ENCODE measurements at regions not wholly inside any gene's neighbourhood (a gene's known extent, or its start where the extent isn't known, plus 50 kb on each side); places are given as distances from the start of the nearest gene placed in this dataset.
A peak's percentile ranks its signal among the peaks of the same experiment; 100 is the strongest.

DNA sequence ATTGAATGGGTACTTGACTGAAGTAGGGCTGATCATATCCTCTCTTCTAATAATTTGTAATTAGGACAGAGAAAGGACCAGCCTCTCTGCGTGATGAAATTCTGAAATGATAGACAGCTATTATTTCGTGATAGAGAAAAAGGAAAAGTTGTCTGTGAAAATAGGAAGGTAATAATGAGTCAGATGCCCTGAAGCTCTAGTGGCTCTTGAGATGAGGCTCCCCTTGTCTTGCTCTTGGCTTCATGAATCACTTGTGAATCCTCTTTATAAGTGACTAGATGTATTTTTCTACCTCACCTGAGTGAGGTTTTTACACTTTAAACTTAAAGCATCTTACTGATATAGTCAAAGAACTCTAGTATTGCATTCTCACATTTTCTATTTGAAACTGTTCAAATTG is 888.9 kb downstream of the PCDH18 start:
- DNase-seq: peak; percentile 3

DNA sequence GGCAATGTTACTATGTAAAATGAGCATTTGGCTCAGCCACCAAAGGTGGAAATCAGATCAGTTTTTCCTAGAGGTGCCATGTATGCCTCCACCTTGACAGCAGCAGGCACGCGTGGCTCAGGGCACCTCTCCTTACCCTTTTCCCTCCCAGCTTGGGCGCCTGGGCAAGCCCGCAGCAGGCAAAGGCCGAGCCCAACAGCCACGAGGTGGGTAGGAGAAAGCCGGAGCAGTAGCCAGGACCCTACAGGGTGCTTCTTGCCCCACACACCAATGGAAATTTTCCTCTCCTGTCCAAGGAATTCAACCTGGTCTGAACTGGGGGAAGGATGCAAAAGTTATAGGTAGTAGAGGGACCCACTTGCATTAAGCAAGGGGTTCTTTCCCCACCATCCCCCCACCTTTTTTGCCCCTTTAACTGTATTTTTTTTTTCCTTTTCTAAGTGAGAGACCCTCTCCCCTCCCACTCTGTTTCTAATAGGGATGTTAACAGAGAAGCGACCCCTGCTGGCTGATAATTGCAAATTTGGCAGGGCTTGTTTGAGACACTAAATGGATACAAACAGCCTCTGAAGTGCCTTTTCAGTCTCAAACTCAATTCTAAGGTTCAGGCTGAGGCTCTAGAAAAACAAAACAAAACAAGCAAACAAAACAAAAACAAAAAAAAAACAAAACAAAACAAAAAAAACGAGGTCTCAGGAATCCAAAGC is 895.1 kb downstream of the PCDH18 start:
- no peak for DNase-seq

DNA sequence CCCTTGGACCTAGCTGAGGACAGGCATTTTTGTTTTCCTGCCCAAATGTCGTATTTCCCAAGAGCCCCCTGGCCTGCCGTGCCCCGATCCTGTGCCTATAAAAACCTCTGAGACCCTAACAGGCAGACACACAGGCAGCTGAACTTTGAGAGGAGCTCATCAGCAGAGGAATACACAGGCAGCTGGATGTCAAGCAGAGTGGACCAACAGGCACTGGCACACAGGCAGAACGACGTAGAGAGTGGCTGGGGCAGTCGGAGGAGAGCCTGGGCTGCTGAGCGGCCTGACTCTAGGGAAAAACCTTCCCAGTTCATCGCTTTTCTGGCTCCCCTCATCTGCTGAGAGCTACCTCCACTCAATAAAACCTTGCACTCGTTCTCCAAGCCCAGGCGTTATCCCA is 896.1 kb downstream of the PCDH18 start:
- no peak for DNase-seq

DNA sequence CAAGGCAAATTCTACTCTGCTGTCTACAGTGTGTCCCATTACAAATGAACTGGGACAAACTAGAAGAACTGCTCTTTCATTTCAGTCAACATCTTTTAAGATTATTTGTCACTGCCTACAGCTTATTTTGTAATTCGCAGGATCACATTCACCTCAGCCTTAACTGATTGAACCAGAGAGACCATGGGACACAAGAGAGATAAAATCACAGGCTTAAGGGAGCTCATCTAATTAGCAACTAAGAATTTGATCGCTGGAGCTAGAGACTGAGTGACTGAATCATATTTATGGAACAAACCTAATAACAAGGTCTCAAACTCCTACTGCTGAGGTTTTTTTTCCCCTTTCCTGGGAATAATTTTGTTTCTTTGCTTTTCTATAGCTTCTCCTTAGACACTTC is 898.2 kb downstream of the PCDH18 start:
- DNase-seq: no peak

DNA sequence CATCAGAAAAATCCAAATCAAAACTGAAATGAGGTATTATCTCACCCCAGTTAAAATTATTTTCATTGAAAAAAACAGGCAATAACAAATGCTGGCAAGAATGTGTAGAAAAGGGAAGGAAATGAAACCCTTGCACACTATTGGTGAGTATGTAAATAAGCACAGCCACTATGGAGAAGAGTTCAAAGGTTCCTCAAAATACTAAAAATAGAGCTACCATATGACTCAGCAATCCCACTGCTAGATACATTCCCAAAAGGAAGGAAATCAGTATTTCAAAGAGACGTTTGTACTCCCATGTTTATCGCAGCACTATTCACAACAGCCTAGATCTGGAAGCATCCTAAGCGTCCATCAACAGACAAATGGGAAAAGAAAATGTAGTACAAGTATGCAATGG is 932.4 kb downstream of the PCDH18 start:
- no peak for DNase-seq

DNA sequence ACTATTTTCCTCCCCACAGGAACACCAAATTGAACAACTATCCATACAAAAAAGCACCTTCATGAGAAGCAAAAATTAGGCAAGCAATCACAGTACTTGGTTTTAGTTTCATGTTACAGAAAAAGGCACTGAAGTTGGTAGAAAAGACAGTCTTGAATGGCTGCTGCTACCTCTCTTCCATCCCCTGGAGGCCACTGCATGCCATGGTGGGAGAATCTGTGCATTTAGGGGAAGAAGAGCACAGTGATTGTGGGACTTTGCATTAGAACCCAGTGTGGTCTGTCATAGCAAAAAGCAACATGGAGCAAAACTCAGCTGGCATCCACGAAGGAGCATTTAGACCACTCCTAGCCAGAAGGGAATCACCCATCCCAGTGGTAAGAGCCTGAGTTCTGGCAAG is 941.9 kb downstream of the PCDH18 start:
- no peak for DNase-seq

DNA sequence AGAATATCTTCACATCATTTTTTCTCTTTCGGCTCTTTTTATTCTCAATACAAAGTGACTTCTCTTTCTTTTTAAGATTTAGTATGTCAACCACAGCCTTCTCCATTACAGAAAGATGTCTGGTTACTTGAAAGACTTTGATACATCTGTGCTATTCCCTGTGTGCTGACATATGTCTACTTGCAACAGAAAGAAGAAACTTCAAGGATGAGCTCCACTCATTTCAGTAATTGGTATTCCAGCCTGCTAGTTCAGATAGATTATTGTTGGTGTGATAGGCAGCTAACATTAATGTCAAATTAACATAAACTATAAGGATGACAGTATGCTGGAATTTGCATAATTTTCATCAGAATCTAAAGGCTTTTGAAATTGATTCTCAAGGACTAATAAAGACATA is 948.7 kb downstream of the PCDH18 start:
- DNase-seq: no peak

DNA sequence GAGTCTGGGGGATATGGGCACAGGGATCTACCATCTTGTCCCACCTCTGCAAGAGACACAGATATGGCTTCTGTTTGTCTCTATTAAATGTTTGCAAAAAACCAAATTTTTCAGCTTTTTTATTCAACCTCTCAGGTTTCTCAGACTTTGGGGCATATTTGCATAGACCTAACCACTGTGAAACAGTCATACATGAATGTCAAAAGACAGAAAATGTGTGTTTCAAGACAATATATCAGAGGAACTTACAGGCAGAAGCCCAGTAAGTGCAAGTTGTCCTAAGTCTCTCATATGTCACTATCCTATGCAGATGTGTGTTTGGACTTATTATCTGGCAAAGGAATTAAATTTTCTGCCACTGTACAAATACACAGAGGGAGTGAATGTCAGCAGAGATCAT is 951.2 kb downstream of the PCDH18 start:
- DNase-seq: no peak

DNA sequence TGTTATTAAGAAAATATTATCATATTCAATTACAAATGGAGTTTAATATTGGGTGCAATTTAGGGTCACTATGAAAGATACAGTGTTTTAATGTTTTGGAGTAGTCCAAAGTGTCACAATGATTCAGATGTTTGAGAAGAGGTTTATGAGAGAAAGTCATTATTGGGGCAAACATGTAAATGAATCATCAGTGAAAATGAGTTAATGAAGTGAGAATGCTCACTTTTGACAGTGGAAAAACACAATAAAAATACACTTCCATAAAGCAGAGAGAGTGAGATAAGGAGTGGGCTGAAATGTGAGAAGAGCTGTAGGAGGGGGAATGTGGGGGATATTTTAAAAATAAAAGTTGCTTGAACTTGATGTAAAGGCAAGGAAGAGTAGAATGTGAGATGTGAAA is 957.1 kb downstream of the PCDH18 start:
- DNase-seq: no peak

DNA sequence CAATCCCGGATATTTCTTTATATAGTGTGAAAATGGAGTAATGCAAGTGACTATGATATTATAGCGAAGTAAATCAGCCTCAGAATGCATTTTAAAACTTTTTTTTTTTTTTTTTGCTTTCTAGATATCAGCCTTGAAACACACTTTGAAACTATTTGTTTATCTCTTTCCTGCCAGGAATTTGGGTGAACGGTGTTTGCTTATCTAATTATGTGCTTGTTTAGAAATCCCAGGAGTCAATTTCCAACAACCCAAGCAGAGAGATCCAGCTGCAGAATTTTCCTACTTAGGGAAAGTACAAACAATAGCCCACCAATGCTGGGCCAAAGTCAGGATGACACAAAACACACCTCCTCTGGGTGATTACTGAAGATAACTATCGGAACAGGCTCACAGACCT is 958.8 kb downstream of the PCDH18 start:
- DNase-seq: no peak

DNA sequence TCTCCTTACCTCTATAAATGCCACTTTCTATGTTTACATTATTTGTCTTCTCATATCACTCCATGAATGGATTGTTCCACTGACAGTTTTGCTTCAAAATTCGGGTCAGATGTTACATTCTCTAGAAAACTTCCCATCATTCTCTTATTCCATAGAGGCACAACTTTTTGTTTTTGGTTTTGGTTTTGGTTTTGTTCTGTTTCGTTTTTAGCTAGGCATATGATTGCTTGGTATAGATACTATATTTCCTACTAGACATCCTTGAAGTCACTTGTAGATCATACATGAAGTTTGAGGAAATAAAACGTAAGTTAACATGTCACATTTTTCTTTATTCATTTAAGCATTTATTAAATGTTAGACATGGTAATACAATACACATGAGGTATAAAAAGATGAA is 961.0 kb downstream of the PCDH18 start:
- DNase-seq: no peak

DNA sequence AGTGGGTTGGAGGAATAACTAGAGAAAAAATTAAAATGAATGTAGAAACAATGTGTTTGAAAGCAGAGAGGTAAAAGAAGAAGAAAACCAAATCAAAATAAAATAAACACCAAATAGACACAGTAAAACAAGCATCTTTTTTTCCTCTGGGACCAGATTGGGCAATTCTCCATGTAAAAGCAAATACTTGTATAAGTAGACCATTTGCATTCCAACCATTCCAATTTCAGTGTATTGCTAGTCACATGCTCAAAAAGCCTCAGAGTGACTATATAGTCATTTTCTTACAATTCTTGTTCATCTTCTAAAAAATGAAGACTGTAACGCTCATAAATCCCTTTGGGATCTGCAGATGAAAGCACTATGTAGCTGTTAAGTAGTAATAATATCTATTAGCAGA is 969.5 kb downstream of the PCDH18 start:
- DNase-seq: no peak

DNA sequence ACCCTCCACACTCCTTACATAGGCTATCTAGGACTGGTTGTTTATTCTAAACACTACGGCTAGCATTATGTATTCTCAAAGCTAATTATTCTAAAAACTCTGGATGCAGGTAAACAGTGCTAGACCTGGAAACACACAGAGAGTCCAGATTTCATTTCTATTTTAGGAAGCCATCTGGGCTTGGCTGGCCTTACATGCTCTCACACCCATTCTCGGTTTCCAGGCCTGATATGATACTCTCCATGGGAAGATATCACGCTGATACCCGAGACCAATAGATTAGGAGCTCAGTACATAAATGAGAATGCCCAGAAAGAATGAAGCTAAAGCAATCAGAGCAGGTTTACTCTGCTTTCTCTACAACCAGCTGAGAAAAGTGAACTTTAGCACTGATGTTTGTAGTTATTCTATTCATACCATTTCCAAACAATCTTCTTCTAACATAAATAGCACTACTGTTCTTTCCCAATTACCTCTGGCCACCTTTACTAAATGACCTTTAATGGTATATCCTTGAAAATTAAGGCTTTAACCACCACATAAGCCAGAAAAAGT is 973.3 kb downstream of the PCDH18 start:
- DNase-seq: no peak

DNA sequence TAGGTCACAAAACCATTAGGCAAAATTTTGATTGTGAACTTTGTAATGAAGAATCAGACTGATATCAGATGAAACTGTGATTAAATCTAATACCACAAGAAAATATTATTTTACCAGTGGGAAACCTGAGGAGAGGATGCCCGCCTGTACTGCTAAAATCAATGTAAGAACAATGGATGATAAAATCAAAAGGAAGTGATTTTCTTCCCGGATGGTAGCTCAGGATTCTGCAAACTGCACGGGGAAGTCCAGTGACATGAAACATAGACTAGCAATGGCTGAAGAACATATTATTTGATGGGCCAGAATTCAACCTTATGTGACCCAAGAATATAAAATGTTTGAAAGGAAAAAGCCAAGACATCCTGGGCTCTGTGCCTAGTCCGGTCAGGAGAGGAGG is 974.9 kb downstream of the PCDH18 start:
- DNase-seq: no peak

DNA sequence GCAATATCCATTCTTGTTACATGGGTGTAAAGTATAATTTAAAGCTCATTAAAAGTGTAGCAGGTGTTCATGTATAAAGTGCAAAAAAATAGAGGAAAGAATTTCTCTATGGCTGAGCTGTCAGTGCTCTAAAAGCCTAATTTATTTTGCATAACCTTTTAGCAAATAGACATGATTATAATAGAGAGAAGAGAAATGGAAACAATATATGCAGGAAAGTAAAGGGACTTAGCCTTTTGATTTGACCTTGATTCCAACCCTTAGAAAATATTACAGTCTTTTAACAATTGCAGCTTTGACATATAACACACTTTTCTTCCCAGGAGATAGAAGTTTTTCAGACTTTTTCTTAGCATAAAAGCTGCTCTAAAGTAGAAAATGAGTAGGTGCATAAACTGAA is 978.3 kb downstream of the PCDH18 start:
- DNase-seq: no peak

DNA sequence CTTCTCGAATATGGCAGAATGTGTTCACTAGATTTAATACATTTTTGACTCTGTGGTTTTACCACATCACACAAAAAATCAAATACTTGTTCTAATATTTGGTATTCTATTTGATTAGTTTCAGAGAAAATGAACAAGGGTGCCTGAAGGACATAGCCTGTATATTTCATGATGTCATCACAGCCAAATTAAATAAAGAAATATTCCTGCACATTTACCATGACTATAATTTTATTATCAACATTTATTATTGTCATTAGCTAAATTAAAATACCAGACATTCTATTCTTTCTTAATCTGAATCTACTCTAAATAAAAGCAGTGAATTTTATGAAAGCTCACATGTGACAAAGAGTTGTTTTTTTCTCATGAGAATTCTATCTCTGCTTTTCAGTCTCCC is 980.5 kb downstream of the PCDH18 start:
- no peak for DNase-seq

DNA sequence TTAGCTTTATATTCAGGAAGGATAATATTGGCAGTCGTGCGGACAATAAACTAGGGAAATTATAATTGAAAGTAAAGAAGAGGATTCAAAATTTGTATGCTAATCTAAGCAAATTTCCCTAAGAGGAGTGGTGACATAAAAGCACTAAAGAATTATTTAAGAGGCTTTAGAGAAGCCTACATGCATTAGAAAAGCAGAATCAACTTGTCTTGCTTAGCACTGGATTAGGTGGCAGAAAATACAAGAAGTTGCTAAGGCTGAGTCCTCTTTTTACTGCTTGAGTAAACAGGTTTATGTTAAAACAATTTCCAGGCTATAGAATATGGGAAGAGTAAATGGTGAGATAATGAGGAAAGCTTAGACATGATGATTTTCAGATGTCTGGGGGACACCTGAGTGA is 991.5 kb downstream of the PCDH18 start:
- no peak for DNase-seq

DNA sequence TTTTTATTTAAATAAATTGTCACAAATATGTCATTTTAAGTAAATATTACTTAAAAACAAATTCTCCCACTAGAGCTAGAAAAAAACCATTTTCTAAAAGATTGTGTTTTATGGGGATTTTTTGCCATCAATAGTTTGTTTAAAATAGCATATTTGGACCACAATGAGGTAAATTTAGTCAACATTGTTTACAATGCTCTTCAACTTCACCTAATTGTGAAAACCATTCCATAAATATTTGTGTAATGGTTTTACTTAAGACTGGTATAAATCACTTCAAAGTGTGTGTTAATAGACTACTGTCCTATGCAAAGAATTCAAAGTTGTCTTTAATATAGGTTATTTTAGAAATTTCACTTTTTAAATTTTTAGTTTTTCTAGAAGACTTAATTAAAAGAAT is 1004.2 kb downstream of the PCDH18 start:
- no peak for DNase-seq

DNA sequence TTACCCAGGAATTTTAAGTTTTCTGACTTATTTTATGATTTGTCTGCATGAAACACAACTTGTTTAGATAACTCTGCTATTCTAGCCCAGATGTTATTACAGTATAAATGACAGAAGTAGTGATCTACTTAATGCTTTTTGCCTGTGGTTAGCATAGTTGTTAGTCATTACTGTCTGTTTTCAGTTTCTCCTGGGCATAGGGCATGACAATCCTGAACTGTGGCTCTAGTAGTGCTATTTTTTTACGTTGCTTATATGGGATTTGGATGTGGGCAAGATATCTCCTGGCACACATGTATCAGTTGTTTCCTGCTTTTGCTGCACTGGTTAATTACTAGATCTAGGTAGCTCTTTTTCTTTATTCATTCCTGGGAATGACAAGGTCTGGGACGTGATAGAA is 1005.8 kb downstream of the PCDH18 start:
- no peak for DNase-seq

DNA sequence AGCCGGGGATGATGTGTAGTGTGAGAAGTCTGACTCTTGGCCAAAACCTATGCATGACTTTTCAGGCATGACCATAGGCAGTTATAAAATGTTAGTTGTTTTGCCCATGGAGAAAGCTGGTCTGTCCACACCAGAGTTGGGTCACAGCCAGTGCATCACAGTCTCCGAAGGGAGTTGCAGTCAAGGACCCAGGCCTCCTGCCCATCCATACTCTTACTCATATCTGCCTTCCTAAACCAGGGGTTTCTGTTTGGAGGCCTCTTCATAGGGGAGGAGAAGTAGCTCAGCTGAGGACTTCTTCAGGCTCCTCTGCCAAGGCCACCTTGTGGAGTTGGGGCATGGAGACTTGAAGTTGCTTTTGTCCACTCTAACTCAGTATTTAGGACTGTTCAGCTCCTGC is 1008.3 kb downstream of the PCDH18 start:
- no peak for DNase-seq

DNA sequence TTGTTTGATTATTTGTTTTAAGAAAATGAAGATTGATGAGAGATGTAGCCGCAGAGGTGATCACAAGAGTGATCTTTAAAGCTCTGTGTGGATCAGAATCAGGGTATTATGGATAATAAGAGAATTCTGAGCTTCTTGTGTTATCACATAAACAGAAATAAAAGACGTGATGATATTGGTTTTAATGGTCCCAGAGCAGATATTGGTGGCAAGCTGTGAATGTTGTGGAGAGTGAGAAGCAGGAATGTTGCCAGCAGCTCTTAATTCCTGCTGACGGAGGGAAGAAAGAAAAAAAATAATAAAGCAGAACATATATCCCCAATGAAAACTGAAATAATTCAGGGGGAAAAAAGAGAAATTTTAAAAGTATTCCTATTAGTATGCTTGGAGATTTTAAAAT is 1015.9 kb downstream of the PCDH18 start:
- DNase-seq: no peak

DNA sequence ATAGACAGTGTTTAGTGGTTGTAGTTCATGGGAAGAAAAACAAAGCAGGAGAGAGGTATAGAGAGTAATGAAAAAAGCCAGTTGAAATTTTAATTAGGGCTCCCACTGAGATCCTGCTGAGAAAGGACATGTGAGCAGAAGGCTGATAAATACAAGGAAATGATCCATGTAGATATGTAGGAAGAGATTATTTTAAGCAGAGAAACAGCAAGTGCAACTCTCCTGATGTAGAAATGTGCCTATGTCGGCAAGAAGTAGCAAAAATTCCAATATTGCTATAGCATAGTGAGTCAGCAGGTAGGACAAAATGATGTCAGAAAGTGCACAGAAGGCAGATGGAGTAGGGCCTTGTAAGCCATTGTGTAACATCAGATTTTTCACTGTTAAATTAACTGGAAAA is 1027.3 kb downstream of the PCDH18 start:
- no peak for DNase-seq

DNA sequence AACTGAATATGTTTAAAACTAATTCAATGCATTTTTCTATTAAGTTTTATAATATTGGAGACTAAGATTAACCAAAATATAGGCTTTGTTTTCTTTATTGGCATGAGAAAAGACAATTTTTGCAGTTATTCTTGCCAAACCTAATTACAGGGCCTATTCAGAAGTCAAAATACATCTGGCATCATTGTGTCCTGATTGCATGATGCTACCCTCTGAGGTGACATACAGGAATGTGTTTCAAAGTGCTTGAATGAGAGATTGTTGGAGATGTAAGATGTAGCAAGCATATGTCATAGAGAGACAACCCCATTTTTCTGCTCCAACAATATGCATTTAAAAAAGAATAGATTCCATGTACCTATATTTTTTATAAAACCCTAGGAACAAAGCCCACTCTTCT is 1036.4 kb downstream of the PCDH18 start:
- no peak for DNase-seq

DNA sequence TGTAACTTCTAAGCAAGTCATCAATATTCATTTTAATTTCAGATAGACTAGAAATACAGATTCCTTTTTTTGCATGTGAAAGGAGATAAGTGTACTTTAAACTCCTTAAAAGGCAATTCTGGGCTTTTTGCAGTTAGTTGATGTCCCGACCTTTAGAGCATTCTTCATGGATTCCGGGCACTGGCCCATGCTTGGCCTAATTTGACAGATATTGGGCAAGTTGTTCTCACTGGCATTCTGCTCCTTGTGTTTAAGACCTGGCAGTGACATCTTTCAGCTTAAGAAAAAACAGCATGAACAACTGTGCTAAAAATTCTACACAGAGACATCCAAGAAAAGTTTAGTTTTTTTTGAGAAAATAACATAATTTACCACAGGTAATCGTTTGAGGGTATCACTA is 1037.2 kb downstream of the PCDH18 start:
- no peak for DNase-seq

DNA sequence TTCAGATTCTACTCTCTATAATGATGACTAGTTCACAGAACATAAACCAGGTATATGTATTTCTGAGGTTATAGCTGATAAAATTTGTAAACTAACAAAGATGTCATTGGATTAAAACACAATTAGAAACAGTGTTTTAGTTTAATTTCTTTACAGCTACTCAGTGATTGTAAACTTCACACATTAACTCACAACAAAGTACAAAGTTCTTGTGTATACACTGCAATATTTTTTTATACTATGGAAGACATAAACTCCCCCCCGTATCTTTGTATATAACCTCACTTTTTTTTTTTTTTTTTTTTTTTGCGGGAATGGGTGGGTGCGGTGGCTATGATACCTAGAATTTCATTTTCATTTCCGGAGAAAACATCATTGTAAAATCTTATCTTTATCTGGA is 1043.2 kb downstream of the PCDH18 start:
- no peak for DNase-seq

DNA sequence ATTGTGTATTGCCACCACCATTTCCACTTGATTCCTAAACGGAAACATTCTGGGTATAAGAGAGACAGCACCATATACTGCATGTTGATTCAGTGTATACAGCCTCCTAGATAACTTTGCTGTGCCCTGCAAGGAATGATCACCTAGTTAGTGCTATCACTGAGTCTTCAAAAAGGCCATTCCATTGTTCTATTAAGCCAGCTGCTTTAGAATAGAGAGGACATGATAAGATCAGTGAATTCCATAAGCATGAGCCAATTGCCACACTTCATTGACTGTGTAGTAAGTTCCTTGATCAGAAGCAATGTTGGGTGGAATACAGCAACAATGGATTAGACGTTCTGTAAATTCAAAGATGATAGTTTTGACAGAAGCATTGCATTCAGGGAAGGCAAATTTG is 1047.3 kb downstream of the PCDH18 start:
- DNase-seq: no peak
